Esophagus squamous epithelium (tissue), 5 donors: ENCODE measurements at regions not wholly inside any gene's neighbourhood (a gene's known extent, or its start where the extent isn't known, plus 50 kb on each side); places are given as distances from the start of the nearest gene placed in this dataset.

Experiments
- DNase-seq: peaks from one replicate; lab custom pipeline; 2025; lab: John Stamatoyannopoulos, UW
- H3K27ac ChIP-seq, 4 donors: fragments of 200-600 bp; sonication (generic); one replicate each; pipeline ENCODE4 v1.5.1; 2016 to 2019; ENCODE audit warnings: mild to moderate bottlenecking in 1 of 4
- H3K27me3 ChIP-seq, 4 donors: fragments of 200-600 bp; sonication (generic); 1 replicate in 3 of 4; 2 replicates in 1 of 4; pipeline versions ENCODE4 v1.5.1 to v1.6.0; 2017 to 2021; ENCODE audit warnings: antibody characterized with exemption in 1 of 4
- H3K36me3 ChIP-seq, 3 donors: fragments of 200-600 bp; sonication (generic); one replicate each; pipeline ENCODE4 v1.5.1; 2016 to 2019
- H3K4me1 ChIP-seq, 3 donors: fragments of 200-600 bp; sonication (generic); one replicate each; pipeline ENCODE4 v1.5.1; 2017 to 2019
- H3K4me3 ChIP-seq, 4 donors: fragments of 200-600 bp; sonication (generic); 1 replicate in 3 of 4; 2 replicates in 1 of 4; pipeline ENCODE4 v1.5.1; 2016 to 2019; ENCODE audit warnings: mild to moderate bottlenecking in 2 of 4, moderate library complexity in 1 of 4
- H3K9me3 ChIP-seq, 3 donors: fragments of 200-600 bp; sonication (generic); one replicate each; pipeline ENCODE4 v1.5.1; 2016 to 2019
- POLR2A ChIP-seq, 4 donors: fragments of 450-650 bp; IDR thresholded peaks; one replicate each; pipeline ENCODE4 v1.6.1; 2017; ENCODE audit warnings: antibody characterized with exemption in 4 of 4, mild to moderate bottlenecking in 4 of 4, moderate library complexity in 3 of 4
- WGBS, 2 donors: methylation state at CpG; one replicate each; pipeline ENCODE4 v1.1.5; 2018; 5-methylcytosine and 5-hydroxymethylcytosine counted together
- intact Hi-C: fragments of 100-400 bp; cut with DNase I; formaldehyde crosslinking; loops from one replicate; pipeline ENCODE4 v1.15.0; 2022
- TF ChIP-seq, protein P1 (sequence below), 6 experiments: fragments of 450-650 bp in 4 of 6; fragments of 200-600 bp in 2 of 6; sonication (generic) in 2 of 6; IDR thresholded peaks; one replicate each; pipeline ENCODE4 v1.5.1; 2016 to 2019; ENCODE audit warnings: antibody characterized with exemption in 6 of 6, mild to moderate bottlenecking in 4 of 6, moderate library complexity in 4 of 6
- donor health status: DM: yes; HTN: yes; CAD: no.

GRCh38 chr9:80417211-80417773 lies 845.5 kb downstream of the TLE4 start:
- Histone ChIP-seq H3K27ac (no peak overlapping the region), H3K27me3 (no peaks in the 10 kb centered on the region), H3K4me1 (no peaks in the 10 kb centered on the region), H3K9me3 (peaks cover 0 to 16% (median 0%) of the 10 kb centered on the region in 3 donors), H3K36me3 (no peaks in the 10 kb centered on the region), H3K4me3 (no peak overlapping the region)
- TF ChIP-seq, protein P1, sequence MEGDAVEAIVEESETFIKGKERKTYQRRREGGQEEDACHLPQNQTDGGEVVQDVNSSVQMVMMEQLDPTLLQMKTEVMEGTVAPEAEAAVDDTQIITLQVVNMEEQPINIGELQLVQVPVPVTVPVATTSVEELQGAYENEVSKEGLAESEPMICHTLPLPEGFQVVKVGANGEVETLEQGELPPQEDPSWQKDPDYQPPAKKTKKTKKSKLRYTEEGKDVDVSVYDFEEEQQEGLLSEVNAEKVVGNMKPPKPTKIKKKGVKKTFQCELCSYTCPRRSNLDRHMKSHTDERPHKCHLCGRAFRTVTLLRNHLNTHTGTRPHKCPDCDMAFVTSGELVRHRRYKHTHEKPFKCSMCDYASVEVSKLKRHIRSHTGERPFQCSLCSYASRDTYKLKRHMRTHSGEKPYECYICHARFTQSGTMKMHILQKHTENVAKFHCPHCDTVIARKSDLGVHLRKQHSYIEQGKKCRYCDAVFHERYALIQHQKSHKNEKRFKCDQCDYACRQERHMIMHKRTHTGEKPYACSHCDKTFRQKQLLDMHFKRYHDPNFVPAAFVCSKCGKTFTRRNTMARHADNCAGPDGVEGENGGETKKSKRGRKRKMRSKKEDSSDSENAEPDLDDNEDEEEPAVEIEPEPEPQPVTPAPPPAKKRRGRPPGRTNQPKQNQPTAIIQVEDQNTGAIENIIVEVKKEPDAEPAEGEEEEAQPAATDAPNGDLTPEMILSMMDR (IDR thresholded peaks at IDR 0.05): no peak
- intact Hi-C loops: no loop called here
- DNase-seq: no peak

DNA sequence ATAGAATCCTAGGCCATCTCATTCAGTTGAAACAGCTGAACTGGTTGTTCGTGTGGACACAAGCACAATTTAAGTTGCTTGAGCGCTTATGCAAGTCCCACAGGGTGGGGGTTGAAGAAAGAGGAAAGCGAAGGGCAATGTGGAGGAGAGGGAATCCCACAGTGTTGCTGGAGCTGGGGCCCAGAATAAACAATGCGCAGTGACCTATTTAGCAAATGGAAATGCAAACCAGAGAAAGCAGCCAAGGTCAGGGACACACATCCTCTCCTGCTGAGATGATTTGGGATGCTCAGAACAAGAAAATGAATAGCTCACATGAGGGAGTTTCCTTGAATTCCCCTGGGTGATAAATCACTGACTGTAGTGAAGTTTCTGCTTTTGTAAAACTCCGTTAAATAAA lies 838.3 kb downstream of the TLE4 start:
- intact Hi-C loops: no loop called here
- TF ChIP-seq POLR2A (IDR thresholded peaks at IDR 0.05): no peak
- TF ChIP-seq, protein P1 (IDR thresholded peaks at IDR 0.05): no peak
- H3K27me3 ChIP-seq: no peaks in the 10 kb centered on the region
- no peak for DNase-seq
- WGBS, 2 donors: 40 to 59% methylated on average over 5 of the region's 5 CpGs
- no peaks in the 10 kb centered on the region for H3K4me1 ChIP-seq
- no peak overlapping the region for H3K27ac ChIP-seq
- H3K36me3 ChIP-seq: no peaks in the 10 kb centered on the region
- no peaks in the 10 kb centered on the region for H3K9me3 ChIP-seq
- H3K4me3 ChIP-seq: no peak overlapping the region

DNA sequence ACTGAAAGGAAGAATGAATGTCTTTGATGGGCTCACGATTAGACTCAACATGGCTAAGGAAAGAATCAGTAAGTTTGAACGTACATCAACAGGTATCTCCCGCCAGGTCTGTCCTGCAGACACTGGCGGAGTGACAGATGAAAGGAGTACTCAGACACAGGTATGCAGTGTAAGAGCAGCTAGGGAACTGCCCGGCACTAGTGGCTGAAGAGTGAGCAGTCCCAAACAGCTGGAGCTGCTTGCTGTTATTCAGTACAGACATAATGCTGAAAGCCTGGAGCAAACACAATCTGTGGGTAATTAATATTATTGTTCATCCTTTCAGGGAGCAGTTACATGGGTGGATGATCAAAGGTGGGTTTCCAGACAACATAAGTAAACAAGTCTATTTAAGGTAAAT lies 835.5 kb downstream of the TLE4 start:
- Histone ChIP-seq H3K36me3 (no peaks in the 10 kb centered on the region), H3K27ac (no peak overlapping the region), H3K4me3 (no peak overlapping the region), H3K27me3 (no peaks in the 10 kb centered on the region), H3K9me3 (no peaks in the 10 kb centered on the region), H3K4me1 (no peaks in the 10 kb centered on the region)
- DNase-seq: no peak
- TF ChIP-seq POLR2A (IDR thresholded peaks at IDR 0.05): no peak
- TF ChIP-seq, protein P1 (IDR thresholded peaks at IDR 0.05): no peak
- intact Hi-C loops: no loop called here
- WGBS, 2 donors: 82 to 93% methylated on average over 5 of the region's 5 CpGs

DNA sequence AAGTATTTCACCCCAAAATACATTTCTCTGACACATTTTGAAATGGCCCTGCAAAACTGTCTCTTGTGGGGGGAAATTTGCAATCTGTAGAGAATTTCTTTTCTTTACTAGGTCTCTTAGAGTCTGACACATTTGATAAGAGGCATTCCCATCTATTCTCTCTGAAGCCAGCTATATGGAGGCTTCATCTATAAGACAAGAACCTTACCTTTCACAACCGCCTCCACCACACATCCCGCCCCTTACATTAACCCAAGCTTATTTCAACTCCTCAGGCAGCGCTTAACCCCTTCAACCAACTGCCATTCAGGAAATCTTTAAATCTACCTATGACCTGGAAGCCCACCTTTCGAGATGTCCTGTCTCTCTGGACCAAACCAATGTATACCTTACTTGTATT lies 829.5 kb downstream of the TLE4 start:
- Histone ChIP-seq H3K4me1 (no peaks in the 10 kb centered on the region), H3K4me3 (no peak overlapping the region), H3K9me3 (no peaks in the 10 kb centered on the region), H3K27me3 (no peaks in the 10 kb centered on the region), H3K36me3 (no peaks in the 10 kb centered on the region), H3K27ac (no peak overlapping the region)
- DNase-seq: no peak
- TF ChIP-seq, protein P1 (IDR thresholded peaks at IDR 0.05): no peak
- no peak for TF ChIP-seq POLR2A (IDR thresholded peaks at IDR 0.05)
- 80 to 90% methylated on average over 4 of the region's 4 CpGs for WGBS, 2 donors
- intact Hi-C loops: no loop called here

DNA sequence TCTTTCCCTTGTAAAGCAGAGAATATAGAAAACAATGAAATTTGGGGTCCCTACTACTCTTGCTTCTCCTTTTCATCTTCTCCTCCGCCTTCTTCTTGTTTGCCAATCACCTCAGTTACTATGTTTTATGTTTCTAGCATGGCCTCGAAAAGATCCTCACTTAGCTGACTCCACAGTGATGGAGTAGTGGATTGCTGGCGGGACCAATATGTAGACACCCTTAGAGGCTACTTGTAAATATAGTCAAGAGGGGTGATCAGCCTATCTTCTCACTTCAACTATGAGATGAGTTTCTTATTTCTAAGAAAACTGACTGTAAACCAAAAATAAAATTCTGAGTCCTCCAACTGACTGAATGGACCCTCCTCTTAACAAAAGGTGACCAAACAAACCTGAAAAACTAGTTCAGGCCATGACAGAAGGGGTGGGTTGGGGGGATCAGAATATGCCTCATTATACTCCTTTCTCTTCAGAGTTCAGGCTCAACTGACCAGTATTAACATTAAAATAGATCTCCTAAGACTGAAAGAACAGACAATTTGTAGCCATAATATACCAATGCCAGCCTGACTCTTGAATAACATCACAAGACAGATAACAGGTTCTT lies 829.0 kb downstream of the TLE4 start:
- no peak overlapping the region for H3K27ac ChIP-seq
- no peaks in the 10 kb centered on the region for H3K4me1 ChIP-seq
- H3K4me3 ChIP-seq: no peak overlapping the region
- no peaks in the 10 kb centered on the region for H3K27me3 ChIP-seq
- intact Hi-C loops: no loop called here
- 68 to 79% methylated on average over 3 of the region's 3 CpGs for WGBS, 2 donors
- H3K36me3 ChIP-seq: no peaks in the 10 kb centered on the region
- H3K9me3 ChIP-seq: no peaks in the 10 kb centered on the region
- no peak for DNase-seq
- no peak for TF ChIP-seq POLR2A (IDR thresholded peaks at IDR 0.05)
